HepG2 (cell line): ENCODE measurements at regions not wholly inside any gene's neighbourhood (a gene's known extent, or its start where the extent isn't known, plus 50 kb on each side); places are given as distances from the start of the nearest gene placed in this dataset.

Source experiments
- ATAC-seq: fragments of 200-7000 bp; cut with Tn5 transposase; 3 replicates; pipeline ENCODE4 v1.9.1; 2020; ENCODE audit warnings: mild to moderate bottlenecking, moderate library complexity
- BruUV-seq: library from RNA; stranded (reverse); fragments of 400-500 nt; replicated peaks from 2 replicates; lab custom pipeline; 2021; lab: Mats Ljungman, UMichigan
- CTCF ChIA-PET: fragments of 300-600 bp; formaldehyde crosslinking; extraction: SDS; loops from one replicate; lab custom pipeline; 2021; ENCODE audit warnings: low total read pairs, inconsistent platforms, low intra/inter-chr PET ratio; lab: Yijun Ruan, JAX
- POLR2A ChIA-PET: fragments of 350-600 bp; sonication (Branson Sonifier 250); formaldehyde crosslinking; loops from one replicate; lab custom pipeline; 2020; ENCODE audit warnings: antibody characterized with exemption, inconsistent platforms; lab: Yijun Ruan, JAX
- DNase-seq: peaks from one replicate; pipeline ENCODE4 v3.0.0-alpha.2; 2015; ENCODE audit warnings: low spot score
- FAIRE-seq: peaks from 3 replicates; lab custom pipeline; 2011; peaks lifted over from hg19 to GRCh38; lab: Jason Lieb, UNC
- H2AFZ ChIP-seq: one replicate; pipeline ENCODE4 v1.6.1; 2011; ENCODE audit warnings: low read length, inconsistent platforms
- H3K27ac ChIP-seq: fragments of 300-600 bp; 3 replicates; pipeline ENCODE4 v1.8.0; 2011; ENCODE audit warnings: mixed run types, mild to moderate bottlenecking, mixed read lengths, low read length, inconsistent platforms; ENCODE audit not compliant: insufficient read depth; ENCODE audit errors: extremely low read length
- H3K27me3 ChIP-seq, 2 experiments: fragments of 200-600 bp in 1 of 2; 2 replicates in 1 of 2; 3 replicates in 1 of 2; pipeline versions ENCODE4 v1.6.0 to v1.8.0; 2011; ENCODE audit warnings: low read length in 2 of 2, mild to moderate bottlenecking in 2 of 2, moderate library complexity in 2 of 2, inconsistent platforms in 1 of 2; ENCODE audit not compliant: insufficient read depth in 2 of 2, control insufficient read depth in 1 of 2
- H3K36me3 ChIP-seq, 2 experiments: fragments of 200-600 bp in 1 of 2; replicated peaks in 1 of 2; 2 replicates in 1 of 2; 3 replicates in 1 of 2; pipeline versions ENCODE4 v1.5.1 to v1.8.0; 2011; ENCODE audit warnings: low read length in 2 of 2, inconsistent platforms in 1 of 2; ENCODE audit not compliant: insufficient read depth in 2 of 2, control insufficient read depth in 1 of 2
- H3K4me1 ChIP-seq: 2 replicates; pipeline ENCODE4 v1.5.1; 2012; ENCODE audit warnings: low read length, inconsistent platforms; ENCODE audit not compliant: insufficient read depth
- H3K4me2 ChIP-seq: 2 replicates; pipeline ENCODE4 v1.6.0; 2011; ENCODE audit warnings: low read depth, low read length, inconsistent platforms
- H3K4me3 ChIP-seq, 3 experiments: fragments of 200-600 bp in 1 of 3; sonication (generic), shearing (Covaris generic) in 1 of 3; replicated peaks in 1 of 3; 2 replicates each; pipeline ENCODE4 v1.5.1; 2011 to 2016; ENCODE audit warnings: low read length in 3 of 3, inconsistent platforms in 2 of 3, low read depth in 2 of 3, mild to moderate bottlenecking in 2 of 3, control low read depth in 1 of 3, mixed read lengths in 1 of 3; ENCODE audit not compliant: insufficient read depth in 1 of 3
- H3K79me2 ChIP-seq: one replicate; pipeline ENCODE4 v1.6.1; 2011; ENCODE audit warnings: low read length, inconsistent platforms; ENCODE audit not compliant: insufficient read depth
- H3K9ac ChIP-seq: 2 replicates; pipeline ENCODE4 v1.6.0; 2011; ENCODE audit warnings: mild to moderate bottlenecking, low read depth, low read length, inconsistent platforms; ENCODE audit not compliant: insufficient read depth
- H3K9me3 ChIP-seq: 2 replicates; pipeline ENCODE4 v1.5.1; 2012; ENCODE audit warnings: mild to moderate bottlenecking, low read length
- H4K20me1 ChIP-seq: 2 replicates; pipeline ENCODE4 v1.6.0; 2011; ENCODE audit warnings: inconsistent platforms, mild to moderate bottlenecking, low read length, moderate library complexity; ENCODE audit not compliant: insufficient read depth
- ATF2 ChIP-seq: sonication (generic); formaldehyde crosslinking; IDR thresholded peaks from 2 replicates; pipeline ENCODE4 v1.4.0; 2020; ENCODE audit warnings: missing genetic modification reagents
- CAMTA2 ChIP-seq: sonication (generic); formaldehyde crosslinking; IDR thresholded peaks from 2 replicates; pipeline ENCODE4 v1.4.0; 2020; ENCODE audit warnings: mild to moderate bottlenecking, missing genetic modification reagents, borderline replicate concordance
- CSRNP2 ChIP-seq: sonication (generic); formaldehyde crosslinking; conservative IDR thresholded peaks from 2 replicates; pipeline ENCODE4 v1.8.0; 2022; ENCODE audit warnings: low read depth, missing genetic modification reagents
- MBNL3 ChIP-seq: fragments of 250-450 bp; sonication (Bioruptor Pico); conservative IDR thresholded peaks from 2 replicates; pipeline ENCODE4 v1.8.0; 2022; ENCODE audit warnings: mild to moderate bottlenecking, inconsistent platforms
- RXRA ChIP-seq: sonication (generic); formaldehyde crosslinking; IDR thresholded peaks from 2 replicates; pipeline ENCODE4 v1.5.1; 2020; ENCODE audit warnings: missing genetic modification reagents
- THAP7 ChIP-seq: sonication (generic); formaldehyde crosslinking; IDR thresholded peaks from 2 replicates; pipeline ENCODE4 v1.8.1; 2023; ENCODE audit warnings: mild to moderate bottlenecking, missing genetic modification reagents
- ZNF225 ChIP-seq: sonication (generic); formaldehyde crosslinking; IDR thresholded peaks from 2 replicates; pipeline ENCODE4 v1.4.0; 2020; ENCODE audit warnings: mild to moderate bottlenecking, missing genetic modification reagents
- ZNF282 ChIP-seq: fragments of 450-650 bp; IDR thresholded peaks from 2 replicates; pipeline ENCODE4 v1.6.1; 2018; ENCODE audit not compliant: partially characterized antibody
- ZNF335 ChIP-seq: sonication (generic); formaldehyde crosslinking; IDR thresholded peaks from 2 replicates; pipeline ENCODE4 v1.4.0; 2020; ENCODE audit warnings: missing genetic modification reagents
- ZNF367 ChIP-seq: sonication (generic); formaldehyde crosslinking; IDR thresholded peaks from 2 replicates; pipeline ENCODE4 v1.4.0; 2020; ENCODE audit warnings: missing genetic modification reagents, borderline replicate concordance
- ZNF770 ChIP-seq: sonication (generic); formaldehyde crosslinking; IDR thresholded peaks from 2 replicates; pipeline ENCODE4 v1.5.0; 2020; ENCODE audit warnings: mild to moderate bottlenecking, missing genetic modification reagents
- ZNF781 ChIP-seq: sonication (generic); formaldehyde crosslinking; IDR thresholded peaks from 2 replicates; pipeline ENCODE4 v1.5.1; 2020; ENCODE audit warnings: borderline replicate concordance, mild to moderate bottlenecking, missing genetic modification reagents; ENCODE audit errors: not compliant biosample characterization
- WGBS: methylation state at CpG from one replicate; pipeline ENCODE4 v1.1.6; 2017; ENCODE audit warnings: low lambda C conversion rate; 5-methylcytosine and 5-hydroxymethylcytosine counted together
- in situ Hi-C: cut with HindIII; loops from 2 replicates; pipeline ENCODE4 v1.10.0; 2017; ENCODE audit warnings: low pct_unique_long_range_greater_than_20kb; ENCODE audit not compliant: extremely low pct_ligation_motif_present
- intact Hi-C: fragments of 100-400 bp; cut with micrococcal nuclease; formaldehyde crosslinking; loops from one replicate; pipeline ENCODE4 v1.10.0; 2022; ENCODE audit not compliant: unreplicated experiment
- TF ChIP-seq, protein P1 (sequence below): sonication (generic); formaldehyde crosslinking; IDR thresholded peaks from 2 replicates; pipeline ENCODE4 v1.9.0; 2021; ENCODE audit warnings: missing genetic modification reagents, mild to moderate bottlenecking, borderline replicate concordance

GRCh38 chr9:12054235-12054634 is 639.0 kb upstream of the TYRP1 start:
- POLR2A ChIA-PET = no interaction called here
- H3K4me3 ChIP-seq = no peak overlapping the region
- H3K9me3 ChIP-seq = peaks cover 88% of the 10 kb centered on the region
- in situ Hi-C loops = no loop called here
- WGBS = 2% methylated on average over 8 of the region's 8 CpGs
- H3K79me2 ChIP-seq = no peaks in the 10 kb centered on the region
- H3K27ac ChIP-seq = no peak overlapping the region
- no peaks in the 10 kb centered on the region for H4K20me1 ChIP-seq
- BruUV-seq = no TSS peak
- no peak overlapping the region for H3K4me2 ChIP-seq
- CTCF ChIA-PET = no interaction called here
- DNase-seq (no peak), ATAC-seq (no peak), FAIRE-seq (no peak)
- H3K27me3 ChIP-seq = no peaks in the 10 kb centered on the region
- no peaks in the 10 kb centered on the region for H3K36me3 ChIP-seq
- H3K4me1 ChIP-seq = no peaks in the 10 kb centered on the region
- intact Hi-C loops = no loop called here
- no peak overlapping the region for H3K9ac ChIP-seq
- no peak overlapping the region for H2AFZ ChIP-seq
- no peak for TF ChIP-seq ZNF770
- TF ChIP-seq ZNF335 = no peak
- no peak for TF ChIP-seq CSRNP2 (CRISPR knock-in tag)
- no peak for TF ChIP-seq CAMTA2 (CRISPR knock-in tag)
- no peak for TF ChIP-seq ZNF781 (CRISPR knock-in tag)
- TF ChIP-seq ZNF282 = no peak
- TF ChIP-seq ATF2 (CRISPR knock-in tag) = no peak
- TF ChIP-seq, protein P1, sequence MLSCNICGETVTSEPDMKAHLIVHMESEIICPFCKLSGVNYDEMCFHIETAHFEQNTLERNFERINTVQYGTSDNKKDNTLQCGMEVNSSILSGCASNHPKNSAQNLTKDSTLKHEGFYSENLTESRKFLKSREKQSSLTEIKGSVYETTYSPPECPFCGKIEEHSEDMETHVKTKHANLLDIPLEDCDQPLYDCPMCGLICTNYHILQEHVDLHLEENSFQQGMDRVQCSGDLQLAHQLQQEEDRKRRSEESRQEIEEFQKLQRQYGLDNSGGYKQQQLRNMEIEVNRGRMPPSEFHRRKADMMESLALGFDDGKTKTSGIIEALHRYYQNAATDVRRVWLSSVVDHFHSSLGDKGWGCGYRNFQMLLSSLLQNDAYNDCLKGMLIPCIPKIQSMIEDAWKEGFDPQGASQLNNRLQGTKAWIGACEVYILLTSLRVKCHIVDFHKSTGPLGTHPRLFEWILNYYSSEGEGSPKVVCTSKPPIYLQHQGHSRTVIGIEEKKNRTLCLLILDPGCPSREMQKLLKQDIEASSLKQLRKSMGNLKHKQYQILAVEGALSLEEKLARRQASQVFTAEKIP = no peak
- no peak for TF ChIP-seq ZNF367 (CRISPR knock-in tag)
- no peak for TF ChIP-seq RXRA (CRISPR knock-in tag)
- TF ChIP-seq ZNF225 (CRISPR knock-in tag) = no peak
- TF ChIP-seq THAP7 (CRISPR knock-in tag) = no peak
- TF ChIP-seq MBNL3 (CRISPR knock-in tag) = no peak
